ENCODE measurements at regions not wholly inside any gene's neighbourhood (a gene's known extent, or its start where the extent isn't known, plus 50 kb on each side); places are given as distances from the start of the nearest gene placed in this dataset.

DNA sequence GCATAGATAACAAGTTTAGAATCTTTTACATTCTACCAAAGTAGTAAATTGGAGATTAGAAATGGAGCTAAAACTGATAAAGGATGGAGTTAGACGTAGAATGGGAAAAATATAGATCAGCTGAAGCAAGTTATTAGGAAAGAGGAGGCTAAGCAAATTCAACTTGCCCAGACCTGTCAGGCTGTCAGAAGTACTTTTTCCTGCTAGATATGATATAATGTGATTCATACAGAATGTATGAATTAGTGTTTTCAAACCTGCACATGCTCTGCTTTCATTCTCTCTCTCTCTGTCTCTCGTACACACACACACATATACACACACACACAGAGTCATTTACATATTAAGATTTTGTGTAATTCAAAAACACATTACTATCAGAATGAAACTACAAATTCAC is 133.2 kb upstream of the HDGFL1 start:
- Histone ChIP-seq H3K4me1 (ENCODE audit: insufficient read depth, low read length) (no peaks in the 10 kb centered on the region), H3K36me3 (ENCODE audit: insufficient read depth, low read length) (no peaks in the 10 kb centered on the region), H3K4me3 (ENCODE audit: low read length) (no peak overlapping the region), H3K27me3 (ENCODE audit: control insufficient read depth in 1 of 2, insufficient read depth in 2 of 2, low read length in 2 of 2) (no peaks in the 10 kb centered on the region), H3K27ac (ENCODE audit: low read depth in 1 of 2, low read length in 2 of 2) (no peak overlapping the region), H3K9me3 (ENCODE audit: control insufficient read depth in 1 of 2, insufficient read depth in 1 of 2, low read length in 2 of 2) (peaks cover 0 to 3% of the 10 kb centered on the region in 2 experiments)
- Mint-ChIP-seq H3K9me3 (peaks cover 2% of the 10 kb centered on the region), H3K27ac (no peak overlapping the region), H3K4me3 (no peak overlapping the region), H3K27me3 (no peaks in the 10 kb centered on the region), H3K36me3 (ENCODE audit: low read depth) (no peaks in the 10 kb centered on the region), H3K4me1 (ENCODE audit: low read depth) (no peaks in the 10 kb centered on the region)
- ChIA-PET CTCF (no interaction called here), POLR2A (no interaction called here)
- ATAC-seq (ENCODE audit: poor library complexity) (no peak), DNase-seq (no peak)
- intact Hi-C loops (cut with DNase I, micrococcal nuclease): no loop called here
- TF ChIP-seq, protein P1, sequence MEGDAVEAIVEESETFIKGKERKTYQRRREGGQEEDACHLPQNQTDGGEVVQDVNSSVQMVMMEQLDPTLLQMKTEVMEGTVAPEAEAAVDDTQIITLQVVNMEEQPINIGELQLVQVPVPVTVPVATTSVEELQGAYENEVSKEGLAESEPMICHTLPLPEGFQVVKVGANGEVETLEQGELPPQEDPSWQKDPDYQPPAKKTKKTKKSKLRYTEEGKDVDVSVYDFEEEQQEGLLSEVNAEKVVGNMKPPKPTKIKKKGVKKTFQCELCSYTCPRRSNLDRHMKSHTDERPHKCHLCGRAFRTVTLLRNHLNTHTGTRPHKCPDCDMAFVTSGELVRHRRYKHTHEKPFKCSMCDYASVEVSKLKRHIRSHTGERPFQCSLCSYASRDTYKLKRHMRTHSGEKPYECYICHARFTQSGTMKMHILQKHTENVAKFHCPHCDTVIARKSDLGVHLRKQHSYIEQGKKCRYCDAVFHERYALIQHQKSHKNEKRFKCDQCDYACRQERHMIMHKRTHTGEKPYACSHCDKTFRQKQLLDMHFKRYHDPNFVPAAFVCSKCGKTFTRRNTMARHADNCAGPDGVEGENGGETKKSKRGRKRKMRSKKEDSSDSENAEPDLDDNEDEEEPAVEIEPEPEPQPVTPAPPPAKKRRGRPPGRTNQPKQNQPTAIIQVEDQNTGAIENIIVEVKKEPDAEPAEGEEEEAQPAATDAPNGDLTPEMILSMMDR (IDR thresholded peaks at IDR 0.05): no peak

DNA sequence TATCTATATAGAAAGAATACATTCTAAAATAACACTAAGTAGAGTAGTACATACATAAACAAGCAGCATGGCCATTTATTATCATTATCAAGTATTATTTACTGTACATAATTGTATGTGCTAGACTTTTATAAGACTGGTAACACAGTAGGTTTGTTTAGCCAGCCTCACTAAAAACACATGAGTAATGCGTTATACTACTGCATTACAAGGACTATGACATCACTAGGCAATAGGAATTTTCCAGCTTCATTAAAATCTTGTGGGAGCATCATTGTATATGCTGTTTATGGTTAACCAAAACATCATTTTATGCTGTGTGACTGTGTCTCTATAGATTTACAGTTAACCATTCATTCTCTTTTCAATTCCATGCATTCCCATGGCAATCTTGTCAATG is 131.7 kb upstream of the HDGFL1 start:
- ChIA-PET POLR2A (no interaction called here), CTCF (no interaction called here)
- H3K9me3 Mint-ChIP-seq: peaks cover 2% of the 10 kb centered on the region
- H3K27ac Mint-ChIP-seq: no peak overlapping the region
- H3K27ac ChIP-seq (ENCODE audit: low read depth in 1 of 2, low read length in 2 of 2): no peak overlapping the region
- TF ChIP-seq, protein P1 (IDR thresholded peaks at IDR 0.05): no peak
- no peak overlapping the region for H3K4me3 Mint-ChIP-seq
- DNase-seq: no peak
- peaks cover 0 to 3% of the 10 kb centered on the region in 2 experiments for H3K9me3 ChIP-seq (ENCODE audit: control insufficient read depth in 1 of 2, insufficient read depth in 1 of 2, low read length in 2 of 2)
- H3K4me1 Mint-ChIP-seq (ENCODE audit: low read depth): no peaks in the 10 kb centered on the region
- no peaks in the 10 kb centered on the region for H3K27me3 Mint-ChIP-seq
- H3K4me3 ChIP-seq (ENCODE audit: low read length): no peak overlapping the region
- H3K27me3 ChIP-seq (ENCODE audit: control insufficient read depth in 1 of 2, insufficient read depth in 2 of 2, low read length in 2 of 2): no peaks in the 10 kb centered on the region
- H3K36me3 ChIP-seq (ENCODE audit: insufficient read depth, low read length): no peaks in the 10 kb centered on the region
- intact Hi-C loops (cut with DNase I, micrococcal nuclease): no loop called here
- H3K36me3 Mint-ChIP-seq (ENCODE audit: low read depth): no peaks in the 10 kb centered on the region
- no peak for ATAC-seq (ENCODE audit: poor library complexity)
- H3K4me1 ChIP-seq (ENCODE audit: insufficient read depth, low read length): no peaks in the 10 kb centered on the region

DNA sequence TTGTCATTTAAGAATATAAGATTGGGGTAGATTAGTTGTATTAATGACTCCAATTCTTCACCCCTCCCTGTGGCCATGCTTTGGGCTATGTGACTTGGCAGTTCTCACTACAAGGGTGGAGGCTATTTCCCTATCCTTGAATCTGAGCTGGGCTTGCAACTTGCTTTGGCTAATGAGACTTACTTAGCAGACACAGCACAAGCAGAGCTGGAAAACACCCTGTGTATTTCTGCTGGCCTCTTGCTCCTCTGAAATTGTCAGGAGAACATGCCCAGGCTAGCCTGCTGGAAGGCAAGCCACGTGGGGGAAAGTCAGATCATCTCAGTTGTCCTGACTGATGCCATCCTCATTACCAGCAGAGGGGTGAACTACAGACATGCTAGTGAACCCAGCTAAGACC is 126.5 kb upstream of the HDGFL1 start:
- intact Hi-C loops (cut with DNase I, micrococcal nuclease): no loop called here
- DNase-seq: no peak
- Mint-ChIP-seq H3K9me3 (no peaks in the 10 kb centered on the region), H3K27me3 (no peaks in the 10 kb centered on the region), H3K36me3 (ENCODE audit: low read depth) (no peaks in the 10 kb centered on the region), H3K4me3 (no peak overlapping the region), H3K4me1 (ENCODE audit: low read depth) (no peaks in the 10 kb centered on the region), H3K27ac (no peak overlapping the region)
- no peaks in the 10 kb centered on the region for H3K36me3 ChIP-seq (ENCODE audit: insufficient read depth, low read length)
- no peaks in the 10 kb centered on the region for H3K27me3 ChIP-seq (ENCODE audit: control insufficient read depth in 1 of 2, insufficient read depth in 2 of 2, low read length in 2 of 2)
- H3K4me3 ChIP-seq (ENCODE audit: low read length): no peak overlapping the region
- H3K27ac ChIP-seq (ENCODE audit: low read depth in 1 of 2, low read length in 2 of 2): no peak overlapping the region
- no peak for ATAC-seq (ENCODE audit: poor library complexity)
- TF ChIP-seq, protein P1 (IDR thresholded peaks at IDR 0.05): no peak
- no peaks in the 10 kb centered on the region for H3K4me1 ChIP-seq (ENCODE audit: insufficient read depth, low read length)
- ChIA-PET CTCF (no interaction called here), POLR2A (no interaction called here)
- no peaks in the 10 kb centered on the region for H3K9me3 ChIP-seq (ENCODE audit: control insufficient read depth in 1 of 2, insufficient read depth in 1 of 2, low read length in 2 of 2)

Data from CD4-positive, alpha-beta T cell (primary cell).